HG03135 (cell line): ENCODE measurements at regions not wholly inside any gene's neighbourhood (a gene's known extent, or its start where the extent isn't known, plus 50 kb on each side); places are given as distances from the start of the nearest gene placed in this dataset.

Experiments used
- ATAC-seq: cut with Tn5 transposase; IDR thresholded peaks from one replicate; pipeline ENCODE4 v1.9.1; 2021; ENCODE audit warnings: mild to moderate bottlenecking, moderate library complexity; ENCODE audit not compliant: unreplicated experiment

DNA sequence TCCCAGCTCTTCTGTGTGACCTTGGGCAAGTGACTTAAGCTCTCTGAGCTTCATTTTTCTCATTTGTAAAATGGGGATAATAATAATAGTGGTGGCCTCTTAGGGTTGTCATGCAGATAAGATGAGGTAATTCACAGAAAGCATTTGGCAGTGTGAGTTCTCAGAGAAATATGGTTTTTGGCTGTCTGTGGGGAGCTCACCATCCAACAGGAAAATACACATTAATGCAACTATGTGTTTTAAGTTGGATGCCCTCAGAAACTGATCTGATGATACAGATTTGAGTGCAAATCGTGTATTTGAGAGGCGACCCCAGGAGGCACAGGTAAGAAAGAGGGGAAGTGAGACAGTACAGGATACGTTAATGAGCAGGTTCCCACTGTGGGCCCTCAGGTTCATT is 56.1 kb upstream of the SPRED2 start:
- ATAC-seq, result no peak

DNA sequence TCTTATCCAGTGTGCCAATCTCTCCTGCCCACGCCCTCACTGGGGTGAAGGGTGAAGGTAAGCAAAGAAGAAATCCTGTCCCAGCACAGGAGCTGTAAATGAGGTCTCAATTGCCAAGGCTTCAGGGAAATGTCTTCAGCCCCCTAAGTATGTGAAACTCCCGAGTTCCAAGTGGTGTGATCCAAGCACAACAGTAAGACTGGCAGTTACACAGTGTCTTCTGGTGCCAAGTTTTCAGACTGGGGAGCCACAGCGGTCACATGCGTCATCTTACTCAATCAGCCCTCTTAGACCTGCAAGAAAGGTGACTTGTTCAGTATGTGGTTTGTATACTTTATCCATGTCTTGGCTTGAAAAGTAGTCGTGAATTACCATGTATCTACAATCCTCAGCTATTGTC is 55.0 kb upstream of the SPRED2 start:
- no peak for ATAC-seq

DNA sequence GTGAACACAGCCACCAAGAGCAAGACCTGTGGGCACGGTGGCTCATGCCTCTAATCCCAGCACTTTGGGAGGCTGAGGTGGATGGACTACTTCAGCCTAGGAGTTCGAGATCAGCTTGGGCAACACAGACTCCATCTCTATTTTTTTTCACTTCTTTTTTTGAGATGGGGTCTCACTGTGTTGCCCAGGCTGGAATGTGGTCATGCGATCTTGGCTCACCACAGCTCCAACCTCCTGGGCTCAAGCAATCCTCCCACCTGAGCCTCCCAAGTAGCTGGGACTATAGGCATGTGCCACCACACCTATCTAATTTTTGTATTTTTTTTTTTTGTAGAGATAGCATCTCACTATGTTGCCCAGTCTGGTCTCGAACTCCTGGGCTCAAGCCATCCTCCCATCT is 54.4 kb upstream of the SPRED2 start:
- ATAC-seq, result no peak

DNA sequence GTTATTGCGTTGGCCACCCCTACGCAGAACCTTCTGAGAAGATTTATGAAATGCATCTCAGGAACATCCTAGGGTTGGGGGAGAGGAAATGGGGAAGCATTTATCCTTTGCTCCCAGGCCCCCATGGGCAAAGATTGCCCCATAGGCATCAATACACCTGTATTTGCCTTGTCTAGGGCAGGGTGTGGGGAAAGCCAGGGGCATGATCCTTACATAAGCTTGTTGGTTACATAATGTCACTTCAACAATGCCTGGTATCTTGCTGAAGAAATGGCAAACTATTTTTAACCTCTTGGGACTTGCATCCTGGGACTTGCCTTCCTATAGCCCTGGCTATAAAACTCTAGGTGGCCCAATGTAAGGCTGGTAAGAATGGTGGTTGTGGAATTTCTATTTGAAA is 53.9 kb upstream of the SPRED2 start:
- ATAC-seq, result no peak

DNA sequence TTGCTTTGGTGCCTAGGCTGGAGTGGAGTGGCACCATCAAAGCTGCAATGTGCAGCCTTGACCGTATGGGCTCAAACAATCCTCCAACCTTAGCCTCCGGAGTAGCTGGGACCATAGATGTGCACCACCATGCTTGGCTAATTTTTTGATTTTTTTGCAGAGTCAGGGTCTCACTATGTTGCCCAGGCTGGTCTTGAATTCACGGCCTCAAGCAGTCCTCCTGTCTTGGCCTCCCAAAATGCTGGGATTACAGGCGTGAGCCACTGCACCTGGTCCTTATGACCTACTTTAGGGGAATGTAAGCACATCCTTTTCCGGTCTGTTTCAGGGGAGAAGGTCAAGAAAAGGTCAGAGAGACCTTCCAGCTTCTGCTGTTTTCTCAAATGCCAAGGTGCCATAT is 53.4 kb upstream of the SPRED2 start:
- ATAC-seq, result no peak

DNA sequence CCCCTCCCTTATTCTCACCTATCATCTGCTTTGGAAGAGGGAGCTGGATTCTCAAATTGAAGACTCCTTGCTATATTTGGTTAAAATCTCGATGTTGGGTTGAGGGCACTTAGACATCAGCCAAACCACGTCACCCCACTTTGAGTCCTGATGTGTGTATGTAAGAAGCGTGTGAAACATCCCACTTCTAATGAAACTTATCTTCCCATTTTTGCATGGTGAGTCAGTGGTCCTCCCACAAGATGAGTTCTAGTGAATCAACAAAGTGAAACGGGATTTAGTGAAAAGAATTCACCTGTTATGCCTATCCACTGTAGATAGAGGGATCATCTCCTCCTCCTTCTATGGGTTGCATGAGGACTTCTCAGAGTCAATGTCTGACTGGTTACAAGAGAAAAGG is 51.4 kb upstream of the SPRED2 start:
- no peak for ATAC-seq

DNA sequence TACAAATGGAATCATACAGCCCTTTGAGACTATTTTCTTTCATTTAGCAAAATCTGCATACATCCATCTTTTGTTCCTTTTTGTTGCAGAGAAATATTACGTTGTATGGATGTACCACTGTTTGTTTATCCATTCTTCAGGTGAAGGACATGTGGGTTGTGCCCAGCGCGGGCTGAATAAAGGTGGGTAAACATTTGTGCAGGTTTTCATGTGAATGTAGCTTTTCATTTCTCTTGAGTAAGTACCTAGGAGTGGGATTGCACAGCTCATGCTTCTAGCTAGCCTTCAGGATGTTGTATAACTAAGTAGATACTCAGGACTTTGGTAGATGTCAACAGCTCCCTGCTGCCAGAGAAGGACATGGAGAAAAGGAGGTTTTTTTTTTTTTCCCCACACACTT is 50.6 kb upstream of the SPRED2 start:
- no peak for ATAC-seq
